ENCODE measurements at regions not wholly inside any gene's neighbourhood (a gene's known extent, or its start where the extent isn't known, plus 50 kb on each side); places are given as distances from the start of the nearest gene placed in this dataset.
"Not testable (repeated sequence)": the region's sequence is repeated elsewhere in the genome, so short reads cannot be mapped to it uniquely, and the experiment has no call there.

GRCh38 chr6:86872810-86873209 is 64.5 kb upstream of the HTR1E start:
- DNase-seq (ENCODE audit: low read depth, low spot score); in situ Hi-C loops (cut with HindIII; ENCODE audit: low pct_unique_long_range_greater_than_20kb, low sequenced_read_pairs): not testable (repeated sequence)

- in situ Hi-C loops (cut with HindIII; ENCODE audit: low pct_unique_long_range_greater_than_20kb, low sequenced_read_pairs) = no loop called here
- DNase-seq (ENCODE audit: low read depth, low spot score) = no peak
Observed at GRCh38 chr6:86871681-86872080, 65.6 kb upstream of the HTR1E start.

- no peak for DNase-seq (ENCODE audit: low read depth, low spot score)
- in situ Hi-C loops (cut with HindIII; ENCODE audit: low pct_unique_long_range_greater_than_20kb, low sequenced_read_pairs) = no loop called here
Observed at GRCh38 chr6:86869500-86869899, 67.8 kb upstream of the HTR1E start.

- in situ Hi-C loops (cut with HindIII; ENCODE audit: low pct_unique_long_range_greater_than_20kb, low sequenced_read_pairs) = no loop called here
- no peak for DNase-seq (ENCODE audit: low read depth, low spot score)
Observed at GRCh38 chr6:86859513-86859912, 77.8 kb upstream of the HTR1E start.

- in situ Hi-C loops (cut with HindIII; ENCODE audit: low pct_unique_long_range_greater_than_20kb, low sequenced_read_pairs) = no loop called here
- no peak for DNase-seq (ENCODE audit: low read depth, low spot score)
Observed at GRCh38 chr6:86858970-86859369, 78.4 kb upstream of the HTR1E start.

- in situ Hi-C loops (cut with HindIII; ENCODE audit: low pct_unique_long_range_greater_than_20kb, low sequenced_read_pairs) = no loop called here
- DNase-seq (ENCODE audit: low read depth, low spot score) = no peak
Observed at GRCh38 chr6:86857783-86858182, 79.5 kb upstream of the HTR1E start.

GRCh38 chr6:86856937-86857563 is 80.3 kb upstream of the HTR1E start:
- peak; percentile 63 for DNase-seq (ENCODE audit: low read depth, low spot score)
- in situ Hi-C loops (cut with HindIII; ENCODE audit: low pct_unique_long_range_greater_than_20kb, low sequenced_read_pairs) = no loop called here

GRCh38 chr6:86856379-86856778 is 80.9 kb upstream of the HTR1E start:
- in situ Hi-C loops (cut with HindIII; ENCODE audit: low pct_unique_long_range_greater_than_20kb, low sequenced_read_pairs) = no loop called here
- no peak for DNase-seq (ENCODE audit: low read depth, low spot score)

- no peak for DNase-seq (ENCODE audit: low read depth, low spot score)
- in situ Hi-C loops (cut with HindIII; ENCODE audit: low pct_unique_long_range_greater_than_20kb, low sequenced_read_pairs) = no loop called here
Observed at GRCh38 chr6:86848986-86849385, 88.3 kb upstream of the HTR1E start.

GRCh38 chr6:86832686-86833085 is 104.6 kb upstream of the HTR1E start:
- in situ Hi-C loops (cut with HindIII; ENCODE audit: low pct_unique_long_range_greater_than_20kb, low sequenced_read_pairs) = no loop called here
- no peak for DNase-seq (ENCODE audit: low read depth, low spot score)

- no peak for DNase-seq (ENCODE audit: low read depth, low spot score)
- in situ Hi-C loops (cut with HindIII; ENCODE audit: low pct_unique_long_range_greater_than_20kb, low sequenced_read_pairs) = no loop called here
Observed at GRCh38 chr6:86825436-86825835, 111.9 kb upstream of the HTR1E start.

GRCh38 chr6:86822747-86823146 is 114.6 kb upstream of the HTR1E start:
- in situ Hi-C loops (cut with HindIII; ENCODE audit: low pct_unique_long_range_greater_than_20kb, low sequenced_read_pairs) = no loop called here

GRCh38 chr6:86820750-86821149 is 116.6 kb upstream of the HTR1E start:
- in situ Hi-C loops (cut with HindIII; ENCODE audit: low pct_unique_long_range_greater_than_20kb, low sequenced_read_pairs) = no loop called here
- DNase-seq (ENCODE audit: low read depth, low spot score) = no peak

More at GRCh38 chr6:86822747-86823146, 114.6 kb upstream of the HTR1E start:
- DNase-seq (ENCODE audit: low read depth, low spot score) = no peak

GRCh38 chr6:86793649-86794048 is 143.7 kb upstream of the HTR1E start:
- in situ Hi-C loops (cut with HindIII; ENCODE audit: low pct_unique_long_range_greater_than_20kb, low sequenced_read_pairs) = no loop called here
- DNase-seq (ENCODE audit: low read depth, low spot score) = no peak

- no peak for DNase-seq (ENCODE audit: low read depth, low spot score)
- in situ Hi-C loops (cut with HindIII; ENCODE audit: low pct_unique_long_range_greater_than_20kb, low sequenced_read_pairs) = no loop called here
Observed at GRCh38 chr6:86791476-86791875, 145.9 kb upstream of the HTR1E start.

- in situ Hi-C loops (cut with HindIII; ENCODE audit: low pct_unique_long_range_greater_than_20kb, low sequenced_read_pairs) = no loop called here
- no peak for DNase-seq (ENCODE audit: low read depth, low spot score)
Observed at GRCh38 chr6:86789779-86790411, 147.4 kb upstream of the HTR1E start.

- no peak for DNase-seq (ENCODE audit: low read depth, low spot score)
- in situ Hi-C loops (cut with HindIII; ENCODE audit: low pct_unique_long_range_greater_than_20kb, low sequenced_read_pairs) = no loop called here
Observed at GRCh38 chr6:86782328-86782727, 155.0 kb upstream of the HTR1E start.

- no peak for DNase-seq (ENCODE audit: low read depth, low spot score)
- in situ Hi-C loops (cut with HindIII; ENCODE audit: low pct_unique_long_range_greater_than_20kb, low sequenced_read_pairs) = no loop called here
Observed at GRCh38 chr6:86780923-86781322, 156.4 kb upstream of the HTR1E start.

GRCh38 chr6:86775893-86776292 is 161.4 kb upstream of the HTR1E start:
- DNase-seq (ENCODE audit: low read depth, low spot score) = no peak

More at GRCh38 chr6:86775893-86776292, 161.4 kb upstream of the HTR1E start:
- in situ Hi-C loops (cut with HindIII; ENCODE audit: low pct_unique_long_range_greater_than_20kb, low sequenced_read_pairs) = no loop called here
